ENCODE measurements at regions not wholly inside any gene's neighbourhood (a gene's known extent, or its start where the extent isn't known, plus 50 kb on each side); places are given as distances from the start of the nearest gene placed in this dataset.

GRCh38 chr2:108069515-108070310, 83.4 kb downstream of the SLC5A7 start:
- TF ChIP-seq EZH2 (IDR thresholded peaks at IDR 0.05) (no peak), POLR2AphosphoS5 (IDR thresholded peaks at IDR 0.05; ENCODE audit: borderline replicate concordance, low read depth, low read length) (no peak), FOXP2 (optimal IDR thresholded peaks at IDR 0.05; ENCODE audit: control extremely low read depth, extremely low read length, insufficient read depth) (no peak)

All from SK-N-MC (cell line).